ENCODE measurements at regions not wholly inside any gene's neighbourhood (a gene's known extent, or its start where the extent isn't known, plus 50 kb on each side); places are given as distances from the start of the nearest gene placed in this dataset.
"Not testable (repeated sequence)": the region's sequence is repeated elsewhere in the genome, so short reads cannot be mapped to it uniquely, and the experiment has no call there.

DNA sequence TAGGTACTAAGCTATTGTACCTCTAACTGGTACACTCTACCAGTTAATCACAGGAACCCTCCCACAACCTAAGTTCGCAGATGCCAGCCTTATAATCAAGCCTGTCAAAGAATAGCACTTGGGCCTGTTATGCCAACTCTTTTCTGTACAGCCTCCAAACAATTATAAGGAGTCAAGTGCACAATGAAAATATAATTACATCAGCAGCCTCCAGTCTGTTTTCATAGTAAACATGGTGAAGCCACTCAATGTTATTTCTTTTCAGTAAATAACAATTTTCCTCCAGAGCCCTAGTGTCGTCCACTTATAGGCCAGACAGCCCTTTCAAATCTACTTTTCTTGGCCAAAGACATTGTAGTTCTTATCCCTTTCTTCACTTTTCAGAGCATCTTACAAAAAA, 82.7 kb upstream of the CARMIL1 start:
- H3K27ac ChIP-seq = no peak overlapping the region
- TF ChIP-seq ZFX (IDR thresholded peaks at IDR 0.05; ENCODE audit: borderline replicate concordance) (no peak), CTCF (IDR thresholded peaks at IDR 0.05) (no peak)

DNA sequence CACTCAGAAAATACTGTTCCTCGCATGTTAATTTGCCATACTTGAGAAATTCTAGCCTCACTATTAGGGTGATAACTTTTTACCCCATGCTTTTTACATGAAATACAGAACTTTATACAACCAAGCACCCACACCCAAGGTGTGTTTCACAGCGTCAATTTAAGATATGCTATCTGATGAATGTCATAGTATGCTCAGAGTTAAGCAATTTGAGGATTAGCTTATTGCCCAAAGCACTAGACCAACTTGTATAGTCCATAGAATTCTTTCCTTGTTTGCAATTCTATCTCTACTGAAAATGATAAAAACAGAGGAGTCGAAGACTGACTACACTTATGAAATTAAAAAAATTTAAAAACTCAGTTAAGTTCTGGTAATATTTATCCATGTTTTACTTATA, 82.1 kb upstream of the CARMIL1 start:
- TF ChIP-seq ZFX (IDR thresholded peaks at IDR 0.05; ENCODE audit: borderline replicate concordance) = no peak
- TF ChIP-seq CTCF (IDR thresholded peaks at IDR 0.05) = no peak
- no peak overlapping the region for H3K27ac ChIP-seq

- no peak for TF ChIP-seq CTCF (IDR thresholded peaks at IDR 0.05)
- TF ChIP-seq ZFX (IDR thresholded peaks at IDR 0.05; ENCODE audit: borderline replicate concordance) = no peak
- H3K27ac ChIP-seq = no peak overlapping the region
Measured at GRCh38 chr6:25199544-25199943, 79.6 kb upstream of the CARMIL1 start.

- H3K27ac ChIP-seq = no peak overlapping the region
- TF ChIP-seq CTCF (IDR thresholded peaks at IDR 0.05) (no peak), ZFX (IDR thresholded peaks at IDR 0.05; ENCODE audit: borderline replicate concordance) (no peak)
Measured at GRCh38 chr6:25202504-25202903, 76.7 kb upstream of the CARMIL1 start.

DNA sequence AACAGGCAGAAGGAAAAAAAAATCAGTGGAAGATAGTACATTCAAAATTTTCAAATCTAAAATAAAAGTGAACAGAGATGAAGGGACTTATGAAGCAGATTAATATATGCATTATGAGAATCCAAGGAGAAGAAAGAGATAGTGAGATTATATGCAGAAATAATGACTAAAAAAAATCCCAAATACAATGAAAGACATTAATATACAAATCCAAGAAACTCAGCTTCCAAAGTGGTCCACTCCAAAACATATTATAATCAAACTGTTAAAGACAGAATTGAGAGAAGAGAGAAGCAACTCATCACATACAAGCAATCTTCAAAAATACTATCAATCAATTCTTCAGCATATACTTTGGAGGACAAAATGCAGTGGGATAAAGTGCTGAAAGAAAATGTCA, 73.5 kb upstream of the CARMIL1 start:
- no peak overlapping the region for H3K27ac ChIP-seq
- TF ChIP-seq CTCF (IDR thresholded peaks at IDR 0.05) (no peak), ZFX (IDR thresholded peaks at IDR 0.05; ENCODE audit: borderline replicate concordance) (no peak)

- H3K27ac ChIP-seq = not testable (repeated sequence)
Measured at GRCh38 chr6:25207453-25208155, 71.6 kb upstream of the CARMIL1 start.

- no peak overlapping the region for H3K27ac ChIP-seq
- TF ChIP-seq CTCF (IDR thresholded peaks at IDR 0.05) (no peak), ZFX (IDR thresholded peaks at IDR 0.05; ENCODE audit: borderline replicate concordance) (no peak)
Measured at GRCh38 chr6:25215881-25216280, 63.3 kb upstream of the CARMIL1 start.

GRCh38 chr6:25217302-25217701, 61.9 kb upstream of the CARMIL1 start:
- H3K27ac ChIP-seq = no peak overlapping the region
- no peak for TF ChIP-seq ZFX (IDR thresholded peaks at IDR 0.05; ENCODE audit: borderline replicate concordance)
- TF ChIP-seq CTCF (IDR thresholded peaks at IDR 0.05) = no peak
